ENCODE measurements at regions not wholly inside any gene's neighbourhood (a gene's known extent, or its start where the extent isn't known, plus 50 kb on each side); places are given as distances from the start of the nearest gene placed in this dataset.

DNA sequence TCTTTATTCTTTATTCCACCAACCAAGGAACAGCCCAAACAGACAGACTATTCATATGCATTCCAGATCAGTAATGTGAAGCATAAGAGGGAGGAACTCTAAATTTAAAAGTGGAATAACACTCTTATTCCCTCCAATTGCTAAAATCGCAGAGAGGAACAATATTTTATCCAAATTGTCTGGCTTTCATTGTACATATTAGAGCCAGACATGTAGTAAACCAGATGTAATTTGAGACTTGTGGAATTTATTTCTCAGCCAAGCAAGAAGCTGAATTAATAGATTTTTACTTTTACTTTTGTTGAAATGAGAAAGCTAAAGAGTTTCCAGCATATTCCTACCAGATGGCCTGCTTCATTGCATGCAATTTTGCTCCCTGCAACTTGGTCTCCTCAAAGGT lies 674.6 kb upstream of the SLIT2 start:
- TF ChIP-seq, protein P1, sequence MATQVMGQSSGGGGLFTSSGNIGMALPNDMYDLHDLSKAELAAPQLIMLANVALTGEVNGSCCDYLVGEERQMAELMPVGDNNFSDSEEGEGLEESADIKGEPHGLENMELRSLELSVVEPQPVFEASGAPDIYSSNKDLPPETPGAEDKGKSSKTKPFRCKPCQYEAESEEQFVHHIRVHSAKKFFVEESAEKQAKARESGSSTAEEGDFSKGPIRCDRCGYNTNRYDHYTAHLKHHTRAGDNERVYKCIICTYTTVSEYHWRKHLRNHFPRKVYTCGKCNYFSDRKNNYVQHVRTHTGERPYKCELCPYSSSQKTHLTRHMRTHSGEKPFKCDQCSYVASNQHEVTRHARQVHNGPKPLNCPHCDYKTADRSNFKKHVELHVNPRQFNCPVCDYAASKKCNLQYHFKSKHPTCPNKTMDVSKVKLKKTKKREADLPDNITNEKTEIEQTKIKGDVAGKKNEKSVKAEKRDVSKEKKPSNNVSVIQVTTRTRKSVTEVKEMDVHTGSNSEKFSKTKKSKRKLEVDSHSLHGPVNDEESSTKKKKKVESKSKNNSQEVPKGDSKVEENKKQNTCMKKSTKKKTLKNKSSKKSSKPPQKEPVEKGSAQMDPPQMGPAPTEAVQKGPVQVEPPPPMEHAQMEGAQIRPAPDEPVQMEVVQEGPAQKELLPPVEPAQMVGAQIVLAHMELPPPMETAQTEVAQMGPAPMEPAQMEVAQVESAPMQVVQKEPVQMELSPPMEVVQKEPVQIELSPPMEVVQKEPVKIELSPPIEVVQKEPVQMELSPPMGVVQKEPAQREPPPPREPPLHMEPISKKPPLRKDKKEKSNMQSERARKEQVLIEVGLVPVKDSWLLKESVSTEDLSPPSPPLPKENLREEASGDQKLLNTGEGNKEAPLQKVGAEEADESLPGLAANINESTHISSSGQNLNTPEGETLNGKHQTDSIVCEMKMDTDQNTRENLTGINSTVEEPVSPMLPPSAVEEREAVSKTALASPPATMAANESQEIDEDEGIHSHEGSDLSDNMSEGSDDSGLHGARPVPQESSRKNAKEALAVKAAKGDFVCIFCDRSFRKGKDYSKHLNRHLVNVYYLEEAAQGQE (IDR thresholded peaks at IDR 0.05; ENCODE audit: insufficient replicate concordance, low read depth) = no peak
- TF ChIP-seq, protein P2, sequence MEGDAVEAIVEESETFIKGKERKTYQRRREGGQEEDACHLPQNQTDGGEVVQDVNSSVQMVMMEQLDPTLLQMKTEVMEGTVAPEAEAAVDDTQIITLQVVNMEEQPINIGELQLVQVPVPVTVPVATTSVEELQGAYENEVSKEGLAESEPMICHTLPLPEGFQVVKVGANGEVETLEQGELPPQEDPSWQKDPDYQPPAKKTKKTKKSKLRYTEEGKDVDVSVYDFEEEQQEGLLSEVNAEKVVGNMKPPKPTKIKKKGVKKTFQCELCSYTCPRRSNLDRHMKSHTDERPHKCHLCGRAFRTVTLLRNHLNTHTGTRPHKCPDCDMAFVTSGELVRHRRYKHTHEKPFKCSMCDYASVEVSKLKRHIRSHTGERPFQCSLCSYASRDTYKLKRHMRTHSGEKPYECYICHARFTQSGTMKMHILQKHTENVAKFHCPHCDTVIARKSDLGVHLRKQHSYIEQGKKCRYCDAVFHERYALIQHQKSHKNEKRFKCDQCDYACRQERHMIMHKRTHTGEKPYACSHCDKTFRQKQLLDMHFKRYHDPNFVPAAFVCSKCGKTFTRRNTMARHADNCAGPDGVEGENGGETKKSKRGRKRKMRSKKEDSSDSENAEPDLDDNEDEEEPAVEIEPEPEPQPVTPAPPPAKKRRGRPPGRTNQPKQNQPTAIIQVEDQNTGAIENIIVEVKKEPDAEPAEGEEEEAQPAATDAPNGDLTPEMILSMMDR (IDR thresholded peaks at IDR 0.05; ENCODE audit: insufficient read depth, low read length) = no peak
- no peak for TF ChIP-seq POLR2AphosphoS5 (IDR thresholded peaks at IDR 0.05; ENCODE audit: low read depth)
- TF ChIP-seq SPI1 (IDR thresholded peaks at IDR 0.05; ENCODE audit: borderline replicate concordance, low read depth) = no peak
- no peak for TF ChIP-seq GABPA (IDR thresholded peaks at IDR 0.05; ENCODE audit: low read depth)

Measured in HL-60 (cell line).